NCI-H2227 treated with DMSO at 0.1 percent for 48 hours (cell line): ENCODE measurements at regions not wholly inside any gene's neighbourhood (a gene's known extent, or its start where the extent isn't known, plus 50 kb on each side); places are given as distances from the start of the nearest gene placed in this dataset.
A peak's percentile ranks its signal among the peaks of the same experiment; 100 is the strongest.

Source experiments
- DNase-seq: peaks from one replicate; lab custom pipeline; 2025; lab: John Stamatoyannopoulos, UW

DNA sequence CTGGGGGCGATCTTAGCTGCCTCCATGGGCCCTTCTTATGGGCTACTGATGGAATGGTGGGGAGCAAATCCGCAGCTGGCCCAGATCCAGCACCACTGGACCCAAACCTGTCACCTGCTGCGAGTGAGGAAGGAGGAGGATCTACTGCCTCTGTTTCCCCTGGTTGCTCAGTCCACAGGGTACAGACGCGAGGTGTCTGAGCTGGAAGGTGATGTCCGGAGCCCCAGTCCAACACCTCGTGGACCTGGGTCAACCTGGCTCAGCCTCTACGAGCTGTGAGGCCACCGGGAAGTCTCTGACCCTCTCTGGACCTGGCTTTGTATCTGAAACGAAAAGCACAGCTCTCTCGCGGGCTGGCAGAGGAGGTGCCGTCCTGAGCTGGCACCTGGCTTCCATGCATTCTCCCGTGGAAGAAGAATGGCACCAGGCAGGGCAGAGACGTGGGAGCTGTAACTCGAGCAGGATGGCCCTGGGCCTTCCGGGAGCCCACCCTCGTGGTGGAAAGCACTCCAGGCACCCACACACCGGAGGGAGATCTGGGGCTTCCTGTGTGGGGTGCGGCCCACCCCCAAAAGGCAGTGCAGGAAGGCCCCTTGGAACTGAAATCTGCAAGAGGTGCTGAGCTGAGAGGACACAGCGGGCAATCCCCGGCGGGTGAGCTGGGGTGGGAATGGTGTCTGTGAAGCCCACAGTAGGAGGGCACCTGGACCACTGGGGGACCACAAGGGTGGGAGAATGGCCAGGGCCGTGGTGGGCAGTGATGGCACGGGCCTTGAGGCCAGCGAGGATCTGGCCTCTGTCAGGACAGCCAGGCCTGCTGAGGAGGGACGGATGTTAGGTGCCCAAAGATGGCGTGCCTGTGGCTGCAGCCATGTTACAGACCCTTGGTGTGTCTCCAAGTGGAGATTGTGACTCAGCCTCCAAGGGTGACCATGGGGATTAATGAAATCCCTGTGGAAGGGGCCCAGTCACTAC is 133.4 kb downstream of the OLFM1 start:
- DNase-seq: no peak

DNA sequence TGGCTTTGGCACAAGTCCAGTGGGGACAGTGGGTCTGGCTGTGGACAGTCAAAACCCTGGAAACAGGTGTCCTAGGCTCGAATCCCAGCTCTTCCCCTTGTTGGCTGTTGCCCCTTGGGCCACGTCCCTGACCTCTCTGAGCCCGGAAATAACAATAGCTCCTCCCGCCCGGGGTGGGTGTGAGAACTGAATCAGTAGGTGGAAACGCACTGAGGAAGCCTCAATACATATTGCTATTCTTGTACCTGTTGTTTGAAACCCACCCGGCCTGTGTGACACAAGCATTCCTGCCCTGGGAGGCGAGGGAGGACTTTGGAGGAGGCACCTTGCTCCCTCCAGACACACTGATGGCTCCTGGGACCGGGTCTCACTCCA is 134.1 kb downstream of the OLFM1 start:
- DNase-seq: no peak

DNA sequence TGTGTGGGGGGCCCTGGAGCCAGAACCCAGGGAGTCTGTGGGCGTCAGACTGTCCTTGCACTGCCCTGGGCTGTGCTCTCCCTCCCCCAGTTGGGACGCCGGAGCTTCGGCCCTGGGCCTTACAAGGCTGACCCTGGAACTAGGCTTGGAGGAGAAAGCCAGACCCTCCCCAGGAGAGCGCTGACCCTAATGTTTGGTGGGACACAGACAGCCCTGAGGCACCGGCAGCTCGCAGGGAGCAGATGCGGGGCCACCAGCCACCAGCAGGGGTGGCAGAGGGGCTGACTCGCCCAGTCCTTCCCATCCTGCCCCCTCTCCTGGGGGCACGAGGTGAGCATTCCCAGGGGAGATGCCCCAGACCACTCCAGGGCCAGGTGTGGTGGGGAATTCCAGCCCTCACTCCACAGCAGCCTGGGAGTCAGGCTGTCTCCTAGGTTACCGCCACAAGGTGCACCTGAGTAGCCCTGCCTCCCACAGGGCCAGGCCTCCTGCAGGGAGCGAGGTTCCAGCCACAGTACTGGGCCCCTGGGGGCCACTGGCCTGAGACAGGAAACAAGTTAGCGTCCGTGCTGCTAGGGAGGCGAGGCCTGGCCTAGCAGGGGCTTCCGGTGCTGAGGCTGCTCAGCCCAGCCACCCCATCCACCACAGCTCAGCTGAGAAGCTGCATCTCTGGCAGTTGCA is 134.6 kb downstream of the OLFM1 start:
- DNase-seq: no peak

DNA sequence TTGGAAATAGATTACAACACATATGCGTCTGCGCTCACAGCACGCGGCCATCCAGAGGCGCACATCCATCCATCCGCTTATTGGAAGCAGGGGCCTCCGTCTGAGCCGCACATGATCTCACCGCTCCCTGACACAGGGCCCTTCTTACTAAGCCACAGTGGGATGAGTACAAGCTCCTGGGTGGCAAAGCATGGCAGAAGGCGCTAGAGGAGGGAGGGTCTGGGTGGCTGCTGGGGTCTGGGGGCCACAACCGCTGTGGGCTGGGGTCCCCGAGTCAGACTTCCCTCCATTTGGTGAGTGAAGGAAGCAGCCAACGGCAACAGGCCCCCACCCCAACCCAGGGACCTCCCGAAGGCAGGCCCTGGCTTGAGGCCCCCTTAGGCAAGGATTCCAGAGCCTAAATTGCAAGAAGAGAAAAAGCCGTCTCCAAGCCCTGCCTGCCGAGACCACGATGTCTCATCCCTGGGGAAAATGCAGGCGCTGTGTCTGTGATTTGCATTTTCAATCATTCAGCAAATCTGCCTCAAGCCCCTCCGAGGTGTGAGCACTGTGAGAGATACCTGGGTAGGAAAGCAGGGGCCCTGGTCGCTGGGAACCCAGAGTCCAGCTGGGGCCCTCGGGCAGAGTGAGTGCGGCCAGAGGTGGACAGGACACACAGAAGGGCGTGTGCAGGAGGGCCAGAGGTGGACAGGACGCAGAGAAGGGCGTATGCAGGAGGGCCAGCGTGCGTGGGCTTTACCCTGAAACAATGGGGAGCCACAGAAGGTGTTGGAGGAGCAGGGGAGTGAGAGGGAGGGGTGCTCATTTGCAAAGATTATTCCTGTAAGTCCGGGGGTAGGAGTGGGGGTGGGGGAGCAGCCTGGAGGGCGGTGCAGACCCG is 135.7 kb downstream of the OLFM1 start:
- DNase-seq: no peak

DNA sequence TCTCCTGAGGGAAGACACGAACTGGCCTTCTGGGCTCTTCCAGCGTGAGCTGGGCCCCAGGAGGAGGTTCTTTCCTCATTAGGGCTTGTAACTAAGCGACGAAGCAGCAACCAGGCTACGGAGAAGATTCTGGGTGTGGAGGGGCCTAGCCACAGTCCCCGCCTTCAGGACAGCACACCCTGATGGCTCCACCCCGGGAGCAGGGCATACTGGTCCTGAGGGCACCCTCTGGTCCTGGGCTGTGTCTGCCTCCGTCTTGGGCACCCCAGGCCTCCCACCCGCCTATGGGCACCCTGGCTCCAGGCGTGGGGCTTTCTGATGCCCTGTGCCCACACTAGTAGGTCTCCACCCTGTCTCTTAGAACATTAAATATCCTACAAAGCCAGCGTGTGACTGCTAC is 136.4 kb downstream of the OLFM1 start:
- no peak for DNase-seq

DNA sequence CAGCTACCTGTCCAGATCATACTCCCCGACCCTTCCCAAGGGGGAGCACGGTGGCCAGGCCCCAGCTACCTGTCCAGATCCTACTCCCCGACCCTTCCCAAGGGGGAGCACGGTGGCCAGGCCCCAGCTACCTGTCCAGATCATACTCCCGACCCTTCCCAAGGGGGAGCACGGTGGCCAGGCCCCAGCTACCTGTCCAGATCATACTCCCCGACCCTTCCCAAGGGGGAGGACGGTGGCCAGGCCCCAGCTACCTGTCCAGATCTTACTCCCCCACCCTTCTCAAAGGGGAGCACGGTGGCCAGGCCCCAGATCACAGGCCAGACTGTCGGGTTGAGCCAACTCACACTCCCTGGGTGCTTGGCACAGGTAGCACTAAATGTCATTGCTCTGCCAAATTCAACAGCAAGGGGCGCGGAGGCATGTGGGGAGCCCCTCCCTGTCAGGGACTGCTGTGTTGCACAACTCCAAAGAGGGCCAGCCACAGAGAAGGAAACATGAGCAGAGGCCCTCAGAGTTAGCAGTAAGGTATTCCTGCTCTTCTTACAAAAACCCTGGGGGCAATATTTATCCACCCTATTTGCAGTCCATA is 136.9 kb downstream of the OLFM1 start:
- no peak for DNase-seq

DNA sequence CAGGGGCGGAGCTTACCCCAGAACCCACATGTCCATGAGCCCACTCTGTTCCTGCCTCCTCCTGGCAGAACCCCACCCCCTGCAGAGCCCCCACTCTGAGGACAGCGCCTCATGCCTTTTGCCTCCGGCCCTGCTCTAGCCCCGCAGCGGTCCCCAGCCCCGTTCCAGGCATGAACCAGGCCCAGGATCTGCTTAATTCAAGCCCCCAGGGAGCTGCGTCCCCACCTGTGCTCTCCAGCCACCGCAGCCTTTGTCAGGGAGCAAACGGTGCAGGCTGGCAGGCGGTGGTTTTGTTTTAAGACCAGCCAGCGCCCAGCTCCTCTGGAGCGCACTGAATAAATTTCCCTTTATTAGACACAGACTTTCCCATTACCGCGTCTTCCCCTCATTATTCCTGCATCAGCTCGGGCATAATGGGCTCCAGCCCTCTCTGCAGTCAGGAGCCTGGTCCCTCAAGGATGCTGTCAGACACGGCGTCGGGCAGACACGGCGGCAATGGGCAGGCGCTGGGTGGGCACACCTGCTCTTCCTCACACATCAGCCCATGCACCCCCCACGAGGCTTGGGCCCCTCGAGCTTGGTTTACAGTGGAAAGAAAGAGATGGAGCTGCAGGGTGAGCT is 137.6 kb downstream of the OLFM1 start:
- DNase-seq: peak; percentile 1

DNA sequence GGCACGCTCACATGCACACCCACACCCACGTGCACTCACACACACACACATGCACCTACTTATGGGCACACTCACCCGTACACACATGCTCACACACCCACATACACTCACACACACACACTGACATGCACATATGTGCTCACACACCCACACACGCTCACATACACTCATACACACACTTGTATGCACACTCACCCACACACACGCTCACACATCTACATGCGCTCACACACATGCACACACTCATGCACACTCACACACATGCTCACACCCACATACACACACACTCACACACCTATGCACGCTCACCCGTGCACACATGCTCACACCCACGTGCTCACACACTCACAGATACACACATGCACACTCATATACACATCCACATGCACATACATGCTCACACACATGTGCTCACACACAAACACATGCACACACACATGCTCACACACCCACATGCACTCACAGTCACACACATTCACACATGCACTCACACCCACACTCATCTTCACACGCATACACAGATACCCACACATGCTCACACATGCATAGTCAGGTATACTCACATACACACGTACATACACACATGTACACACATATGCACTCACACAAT is 138.3 kb downstream of the OLFM1 start:
- no peak for DNase-seq

DNA sequence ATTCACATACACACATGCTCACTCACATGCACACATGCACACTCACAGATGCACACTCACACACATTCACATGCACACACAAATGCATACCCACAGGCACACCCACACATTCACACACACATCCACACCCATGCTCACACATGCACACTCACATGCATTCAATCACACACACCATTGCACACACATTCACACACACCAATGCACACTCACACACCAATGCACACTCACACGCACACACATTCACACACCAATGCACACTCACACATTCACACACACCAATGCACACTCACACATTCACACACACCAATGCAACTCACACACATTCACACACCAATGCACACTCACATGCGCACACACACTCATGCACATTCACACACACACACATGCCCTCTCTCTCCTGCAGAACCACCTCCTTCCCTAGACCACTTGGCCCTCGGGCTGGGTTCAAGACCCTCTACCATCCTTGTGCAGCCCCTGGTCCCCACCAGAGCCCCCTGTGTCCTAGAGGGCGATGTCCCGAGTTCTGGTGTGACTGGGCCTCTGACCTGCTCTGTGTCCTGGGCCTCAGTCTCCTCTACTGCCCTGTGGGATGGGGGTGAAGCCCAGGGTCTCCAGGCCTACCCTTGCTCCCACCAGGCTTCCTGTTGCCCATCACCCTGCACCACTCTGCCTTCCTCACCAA is 139.0 kb downstream of the OLFM1 start:
- DNase-seq: no peak

DNA sequence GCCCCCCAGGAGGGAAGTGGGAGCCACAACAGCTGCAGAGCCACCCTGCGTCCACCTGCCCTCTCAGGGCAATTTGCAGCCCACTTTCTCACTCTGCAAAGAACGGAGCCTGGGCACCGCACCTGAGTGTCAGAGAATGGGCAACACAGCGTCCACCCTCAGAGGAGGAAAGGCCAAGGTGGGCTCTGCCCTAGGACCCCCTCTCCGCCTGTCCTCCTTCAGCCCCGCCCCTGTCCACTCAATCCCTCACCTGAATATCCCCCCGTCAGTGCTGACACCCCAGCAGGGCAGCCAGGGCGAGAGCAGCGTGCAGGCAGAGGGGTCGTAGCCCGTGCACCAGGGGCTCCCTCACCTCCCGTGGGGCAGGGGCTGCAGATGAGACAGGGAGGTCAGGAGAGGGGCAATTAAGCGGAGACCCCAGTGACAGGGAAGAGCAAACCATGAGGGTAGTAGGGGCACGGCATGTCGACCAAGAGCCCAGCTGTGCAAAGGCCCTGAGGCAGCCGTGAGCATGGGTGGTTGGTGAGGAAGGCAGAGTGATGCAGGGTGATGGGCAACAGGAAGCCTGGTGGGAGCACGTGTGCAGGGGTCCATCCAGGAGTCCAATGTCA is 140.3 kb downstream of the OLFM1 start:
- DNase-seq: no peak

DNA sequence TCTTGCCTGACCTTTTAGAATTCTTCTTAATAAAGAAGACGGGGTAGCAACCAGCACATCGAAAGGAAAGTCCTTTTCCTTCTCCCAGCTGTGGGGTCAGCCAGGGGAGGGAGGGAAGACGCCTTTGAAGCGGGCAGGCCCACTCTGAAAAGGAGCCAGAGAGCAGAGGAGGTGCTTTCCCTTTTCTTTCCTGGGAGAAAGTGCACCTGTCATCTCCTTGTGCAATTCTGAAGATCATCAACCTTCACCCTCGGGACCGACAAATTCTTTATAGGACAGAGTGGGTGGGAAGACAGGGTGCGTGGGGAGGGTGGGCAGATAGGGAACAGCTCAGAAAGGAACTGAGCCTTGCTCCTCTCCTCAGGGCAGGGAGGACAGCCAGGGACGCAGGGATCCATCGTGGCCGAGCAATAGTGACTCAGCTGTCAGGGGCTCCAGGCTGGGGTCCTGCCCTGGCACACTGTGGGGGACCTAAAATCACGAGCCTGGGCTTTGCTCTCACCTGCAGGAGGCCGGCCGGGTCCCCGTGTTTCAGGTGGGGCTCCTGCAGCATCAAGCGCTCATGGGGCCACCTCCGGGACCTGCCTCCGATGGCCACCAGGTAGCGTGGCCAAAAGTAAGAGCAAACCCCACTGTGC is 141.0 kb downstream of the OLFM1 start:
- DNase-seq: no peak

DNA sequence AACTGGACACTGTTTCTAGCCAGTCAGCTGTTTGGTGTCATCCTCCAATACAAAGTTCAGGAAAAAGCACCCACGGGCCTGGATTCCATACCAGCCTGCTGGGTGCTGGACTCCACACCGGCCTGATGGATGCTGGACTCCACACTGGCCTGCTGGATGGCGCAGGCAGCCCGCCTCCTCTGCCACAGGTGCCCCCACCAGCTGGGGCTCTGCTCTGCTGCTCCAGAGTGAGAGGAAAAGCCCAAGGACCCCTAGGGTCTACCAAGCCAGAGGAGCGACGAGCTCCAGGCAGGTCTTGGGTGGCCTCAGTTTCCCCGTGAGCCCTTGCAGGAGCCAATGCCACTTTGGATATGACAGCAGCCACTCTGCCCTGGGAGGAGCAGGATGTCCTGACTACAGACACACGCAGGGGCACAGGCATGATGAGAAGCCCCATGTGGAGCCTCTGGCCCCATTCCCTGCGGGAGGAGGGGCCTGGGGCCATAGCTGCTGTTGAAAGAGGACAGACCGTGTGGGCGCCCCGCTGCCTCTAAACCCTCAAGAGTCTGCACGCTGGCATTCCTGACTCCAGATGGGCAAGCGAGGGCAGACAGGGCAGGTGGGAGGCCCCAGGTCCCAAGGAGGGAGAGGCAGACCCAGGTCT is 141.6 kb downstream of the OLFM1 start:
- no peak for DNase-seq

DNA sequence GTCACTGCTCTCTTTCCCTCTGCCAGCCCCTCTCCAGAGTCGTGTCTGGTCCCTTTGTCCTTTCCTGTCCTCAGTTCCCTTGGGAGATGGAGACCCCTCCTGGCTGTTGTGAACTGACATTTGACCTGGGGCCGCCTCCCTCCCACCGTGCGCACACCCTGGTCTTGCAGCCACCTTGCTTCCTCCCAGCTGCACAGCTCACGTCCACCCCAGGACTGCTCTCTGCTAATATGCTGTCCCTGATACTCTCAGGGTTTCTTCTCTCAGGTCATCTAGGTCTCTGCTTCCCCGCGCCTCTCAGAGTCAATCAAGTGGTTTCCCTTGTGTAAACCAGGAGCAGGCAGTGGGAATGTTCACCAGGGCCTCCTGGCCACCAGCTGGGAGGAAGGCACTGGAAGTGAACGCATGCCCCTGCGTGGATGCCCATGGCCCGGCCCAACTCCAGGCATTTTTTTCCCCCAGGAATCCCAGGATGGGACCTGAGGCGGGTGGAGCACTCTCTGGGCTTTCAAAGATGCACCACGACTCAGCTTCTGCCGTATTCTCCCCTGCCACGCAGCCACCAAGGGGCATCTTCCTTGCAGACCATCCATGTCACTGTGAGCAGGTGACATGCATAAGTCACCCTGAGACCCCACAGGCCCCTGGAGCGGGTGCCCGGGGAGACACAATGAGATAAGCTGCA is 142.4 kb downstream of the OLFM1 start:
- DNase-seq: no peak

DNA sequence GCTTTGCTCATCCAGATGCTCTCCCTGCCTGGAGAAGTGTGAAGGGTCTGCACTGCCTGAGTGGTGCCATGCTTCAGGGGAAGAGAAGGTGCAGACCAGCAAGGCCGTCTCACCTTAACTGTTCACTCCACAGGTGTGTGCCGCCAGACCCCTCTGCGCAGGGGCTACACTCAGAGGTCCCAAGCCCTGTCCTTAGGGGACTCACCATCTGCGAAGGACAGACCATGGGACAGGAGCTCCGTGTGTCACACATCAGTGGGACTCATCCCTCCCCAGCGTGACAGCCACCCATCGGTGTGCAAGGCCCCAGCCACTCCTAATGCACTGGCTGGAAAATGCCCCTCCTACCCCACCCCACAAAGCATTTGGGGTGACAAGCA is 142.9 kb downstream of the OLFM1 start:
- DNase-seq: no peak

DNA sequence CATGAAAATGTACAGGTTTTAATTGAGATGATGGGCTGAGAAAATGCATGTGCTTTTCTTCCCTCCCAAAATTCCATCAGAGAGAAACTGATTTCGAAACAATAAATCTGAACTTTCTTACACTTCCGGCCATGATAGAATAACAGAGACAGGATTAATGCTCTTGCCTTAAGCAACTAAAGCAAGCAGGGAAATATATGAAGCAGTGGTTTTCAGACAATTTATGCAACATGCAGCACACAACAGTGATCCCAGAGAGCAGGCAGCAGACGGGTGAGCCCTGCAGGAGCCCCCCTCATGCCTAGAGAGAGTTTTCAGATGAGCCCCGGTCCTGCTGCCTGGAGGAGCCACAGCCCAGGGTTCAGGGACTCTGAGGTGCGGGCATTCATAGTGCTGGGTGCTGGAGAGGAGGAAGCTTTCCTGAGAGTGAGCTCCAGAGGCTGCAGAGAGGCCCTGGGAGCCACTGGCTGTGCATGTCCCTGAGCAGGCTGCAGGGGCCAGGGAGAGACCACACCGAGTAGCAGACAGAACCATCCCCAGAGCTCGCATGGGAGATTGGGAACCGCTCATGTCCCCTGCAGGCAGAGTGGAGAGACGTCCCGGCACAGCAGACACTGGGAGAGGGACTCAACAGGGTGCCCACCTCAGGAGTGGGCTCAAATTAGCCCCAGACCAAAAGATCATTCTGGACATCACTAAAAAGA is 143.5 kb downstream of the OLFM1 start:
- DNase-seq: no peak

DNA sequence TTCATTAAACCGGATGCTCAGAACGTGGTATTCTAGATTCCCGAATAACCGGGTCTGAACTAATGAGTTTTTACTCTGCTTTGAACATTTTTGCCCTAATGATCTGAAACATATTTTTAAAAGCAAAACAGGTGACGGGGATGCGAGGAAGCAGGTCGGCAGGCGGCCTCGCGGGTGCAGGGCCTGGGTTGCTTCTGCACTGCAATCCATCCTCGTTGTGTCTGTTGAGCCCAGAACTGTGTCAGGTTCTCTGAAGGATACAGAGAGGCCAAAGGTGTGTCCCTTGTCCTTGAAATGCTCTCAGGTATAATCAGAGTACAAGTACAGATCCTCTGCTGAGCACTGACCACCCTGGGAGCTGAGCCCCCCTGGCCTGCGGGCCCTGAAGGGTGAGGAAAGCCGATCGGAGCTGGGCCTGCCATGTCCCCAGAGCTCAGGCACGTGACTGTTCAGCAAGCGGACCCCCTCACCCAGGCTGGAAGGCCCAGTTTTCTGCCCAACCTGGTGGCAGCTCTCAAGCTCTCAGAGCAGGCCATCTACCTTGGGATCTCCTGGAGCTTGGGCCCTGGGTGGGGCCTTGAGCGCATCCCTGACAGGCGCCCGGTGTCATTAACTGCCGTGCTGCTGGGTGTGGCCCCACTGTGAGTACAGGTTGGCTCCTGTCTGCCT is 151.8 kb downstream of the OLFM1 start:
- DNase-seq: no peak

DNA sequence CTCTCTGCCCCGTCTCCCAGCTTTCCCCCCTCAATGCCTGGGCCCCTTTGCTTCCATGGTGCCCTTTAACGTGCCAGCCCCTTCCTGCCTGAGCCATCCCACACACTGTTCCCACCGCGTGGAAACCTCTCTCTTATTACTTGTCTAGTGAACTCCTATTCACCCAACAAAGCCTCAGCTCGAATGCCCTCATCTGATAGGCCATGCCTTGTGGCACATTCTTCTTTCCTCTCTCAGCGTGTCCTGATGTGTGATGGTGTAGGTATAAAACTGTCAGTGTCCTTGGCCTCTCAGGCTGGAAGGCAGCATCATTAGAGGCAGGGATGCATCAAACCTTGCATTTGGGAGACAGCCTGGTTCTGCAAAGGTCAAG is 152.3 kb downstream of the OLFM1 start:
- no peak for DNase-seq
